ENCODE measurements at regions not wholly inside any gene's neighbourhood (a gene's known extent, or its start where the extent isn't known, plus 50 kb on each side); places are given as distances from the start of the nearest gene placed in this dataset.

DNA sequence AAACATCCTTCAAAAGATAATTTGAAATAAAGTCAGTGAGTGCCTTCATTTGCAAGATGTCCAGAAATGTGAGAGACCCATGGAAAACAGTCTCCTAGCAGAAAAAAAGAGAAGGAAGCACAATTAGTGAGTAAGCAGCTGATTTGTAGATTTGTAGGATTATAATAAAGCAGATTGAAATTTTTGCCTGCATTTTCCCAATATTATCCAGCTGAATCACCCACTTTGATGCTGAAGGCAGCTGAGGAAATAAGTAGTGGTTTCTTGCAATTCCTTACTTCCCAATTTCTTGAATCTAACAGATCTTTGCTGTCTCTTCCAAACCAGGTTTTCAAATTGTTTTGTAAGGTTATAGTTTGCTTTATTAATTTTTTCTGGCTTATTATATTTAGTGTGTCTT is 181.4 kb downstream of the GNAT3 start:
- TF ChIP-seq, protein P1, sequence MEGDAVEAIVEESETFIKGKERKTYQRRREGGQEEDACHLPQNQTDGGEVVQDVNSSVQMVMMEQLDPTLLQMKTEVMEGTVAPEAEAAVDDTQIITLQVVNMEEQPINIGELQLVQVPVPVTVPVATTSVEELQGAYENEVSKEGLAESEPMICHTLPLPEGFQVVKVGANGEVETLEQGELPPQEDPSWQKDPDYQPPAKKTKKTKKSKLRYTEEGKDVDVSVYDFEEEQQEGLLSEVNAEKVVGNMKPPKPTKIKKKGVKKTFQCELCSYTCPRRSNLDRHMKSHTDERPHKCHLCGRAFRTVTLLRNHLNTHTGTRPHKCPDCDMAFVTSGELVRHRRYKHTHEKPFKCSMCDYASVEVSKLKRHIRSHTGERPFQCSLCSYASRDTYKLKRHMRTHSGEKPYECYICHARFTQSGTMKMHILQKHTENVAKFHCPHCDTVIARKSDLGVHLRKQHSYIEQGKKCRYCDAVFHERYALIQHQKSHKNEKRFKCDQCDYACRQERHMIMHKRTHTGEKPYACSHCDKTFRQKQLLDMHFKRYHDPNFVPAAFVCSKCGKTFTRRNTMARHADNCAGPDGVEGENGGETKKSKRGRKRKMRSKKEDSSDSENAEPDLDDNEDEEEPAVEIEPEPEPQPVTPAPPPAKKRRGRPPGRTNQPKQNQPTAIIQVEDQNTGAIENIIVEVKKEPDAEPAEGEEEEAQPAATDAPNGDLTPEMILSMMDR (IDR thresholded peaks at IDR 0.05), result no peak
- Mint-ChIP-seq H3K4me1 (peaks cover 6% of the 10 kb centered on the region), H3K9me3 (peaks cover 19% of the 10 kb centered on the region), H3K36me3 (ENCODE audit: low read depth) (no peaks in the 10 kb centered on the region), H3K27me3 (ENCODE audit: low read depth, poor library complexity) (peaks cover 4% of the 10 kb centered on the region), H3K4me3 (no peak overlapping the region), H3K27ac (no peak overlapping the region)
- no peak for DNase-seq

DNA sequence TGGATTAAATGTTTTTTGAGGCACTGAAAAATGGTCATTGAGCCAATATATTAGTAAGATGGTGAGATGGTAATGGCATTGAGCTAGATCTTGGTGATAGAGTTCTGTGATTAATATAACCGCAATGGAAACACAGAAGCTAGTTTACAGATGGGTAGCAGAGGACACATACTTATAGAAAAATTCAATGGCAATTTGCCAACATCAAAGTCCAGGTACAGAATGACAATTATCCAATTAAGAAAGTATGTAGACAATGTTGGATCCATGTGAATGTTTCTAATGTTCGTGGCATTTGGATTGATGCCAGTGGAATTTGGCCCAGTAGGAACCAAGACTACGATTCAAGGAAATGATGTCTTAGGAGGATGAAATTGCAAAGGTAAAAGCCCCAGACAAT is 187.8 kb downstream of the GNAT3 start:
- no peaks in the 10 kb centered on the region for H3K4me1 Mint-ChIP-seq
- TF ChIP-seq, protein P1 (IDR thresholded peaks at IDR 0.05), result no peak
- DNase-seq, result no peak

DNA sequence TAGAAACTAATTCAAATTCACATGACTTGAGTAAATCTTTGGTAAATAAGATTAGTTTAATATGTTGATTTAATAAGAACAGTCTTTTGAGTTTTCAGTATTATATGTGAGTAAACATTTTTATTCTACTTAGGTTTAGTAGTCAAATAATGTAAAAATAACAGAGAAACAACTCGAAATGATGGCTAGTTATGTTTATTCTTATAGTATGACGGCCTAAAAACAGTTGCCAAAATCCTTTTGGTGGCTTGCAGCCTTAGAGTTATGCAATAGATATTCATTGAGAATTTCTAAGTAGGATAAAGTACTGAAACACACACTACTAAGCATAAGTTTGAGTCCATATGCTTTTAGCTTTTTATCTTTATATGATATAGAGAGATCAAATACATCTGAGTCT is 184.8 kb downstream of the GNAI1 start:
- TF ChIP-seq, protein P1 (IDR thresholded peaks at IDR 0.05), result no peak
- Mint-ChIP-seq H3K4me3 (no peak overlapping the region), H3K4me1 (no peaks in the 10 kb centered on the region), H3K9me3 (no peaks in the 10 kb centered on the region), H3K27ac (no peak overlapping the region), H3K27me3 (ENCODE audit: low read depth, poor library complexity) (peaks cover 6% of the 10 kb centered on the region), H3K36me3 (ENCODE audit: low read depth) (no peaks in the 10 kb centered on the region)
- no peak for DNase-seq

More for the DNA sequence above, 187.8 kb downstream of the GNAT3 start:
- Mint-ChIP-seq H3K36me3 (ENCODE audit: low read depth) (no peaks in the 10 kb centered on the region), H3K27me3 (ENCODE audit: low read depth, poor library complexity) (no peaks in the 10 kb centered on the region), H3K27ac (no peak overlapping the region), H3K9me3 (peaks cover 19% of the 10 kb centered on the region), H3K4me3 (no peak overlapping the region)

DNA sequence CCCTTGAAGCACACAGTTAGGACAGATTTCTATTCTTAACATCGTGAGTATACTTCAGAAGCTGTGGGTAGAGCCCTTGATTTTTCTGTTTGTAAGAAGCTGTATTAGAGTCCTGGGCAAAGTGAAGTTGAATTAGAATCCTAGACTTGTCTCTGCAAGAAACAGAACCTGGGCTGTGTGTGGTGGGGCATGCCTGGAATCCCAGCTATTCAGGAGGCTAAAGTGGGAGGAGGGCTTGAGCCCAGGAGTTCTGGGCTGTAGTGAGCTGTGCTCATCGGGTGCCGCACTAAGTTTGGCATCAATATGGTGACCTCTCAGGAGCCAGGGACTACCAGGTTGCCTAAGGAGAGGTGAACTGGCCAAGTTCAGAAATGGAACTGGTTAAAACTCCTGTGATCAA is 183.4 kb downstream of the GNAI1 start:
- H3K36me3 Mint-ChIP-seq (ENCODE audit: low read depth), result no peaks in the 10 kb centered on the region
- DNase-seq, result no peak
- H3K4me1 Mint-ChIP-seq, result no peaks in the 10 kb centered on the region
- peaks cover 6% of the 10 kb centered on the region for H3K27me3 Mint-ChIP-seq (ENCODE audit: low read depth, poor library complexity)
- H3K4me3 Mint-ChIP-seq, result no peak overlapping the region
- peak overlapping the region; percentile 6 for H3K27ac Mint-ChIP-seq
- H3K9me3 Mint-ChIP-seq, result no peaks in the 10 kb centered on the region
- TF ChIP-seq, protein P1 (IDR thresholded peaks at IDR 0.05), result no peak

DNA sequence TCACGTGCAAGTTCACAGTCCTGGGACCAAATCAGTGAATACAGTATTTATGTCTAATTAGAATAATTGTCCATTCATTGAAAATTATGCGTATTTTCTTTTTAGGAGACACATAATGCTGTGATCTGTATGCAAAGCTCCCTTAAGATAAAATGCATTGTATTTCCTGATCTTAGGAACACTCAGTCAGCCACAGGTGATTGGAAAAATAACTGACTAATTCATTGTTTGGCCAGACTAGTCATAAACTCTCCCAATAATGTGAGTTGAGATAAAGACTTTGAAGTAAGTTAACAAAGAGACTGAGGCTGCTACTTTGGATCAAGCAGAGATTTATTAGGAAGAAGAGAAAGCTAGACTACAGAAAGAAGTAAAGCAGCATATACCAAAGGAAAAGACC is 182.2 kb downstream of the GNAI1 start:
- TF ChIP-seq, protein P1 (IDR thresholded peaks at IDR 0.05), result no peak
- DNase-seq, result no peak
- H3K4me3 Mint-ChIP-seq, result no peak overlapping the region
- peaks cover 8% of the 10 kb centered on the region for H3K4me1 Mint-ChIP-seq
- no peaks in the 10 kb centered on the region for H3K9me3 Mint-ChIP-seq
- no peak overlapping the region for H3K27ac Mint-ChIP-seq
- H3K36me3 Mint-ChIP-seq (ENCODE audit: low read depth), result no peaks in the 10 kb centered on the region
- H3K27me3 Mint-ChIP-seq (ENCODE audit: low read depth, poor library complexity), result peaks cover 6% of the 10 kb centered on the region

DNA sequence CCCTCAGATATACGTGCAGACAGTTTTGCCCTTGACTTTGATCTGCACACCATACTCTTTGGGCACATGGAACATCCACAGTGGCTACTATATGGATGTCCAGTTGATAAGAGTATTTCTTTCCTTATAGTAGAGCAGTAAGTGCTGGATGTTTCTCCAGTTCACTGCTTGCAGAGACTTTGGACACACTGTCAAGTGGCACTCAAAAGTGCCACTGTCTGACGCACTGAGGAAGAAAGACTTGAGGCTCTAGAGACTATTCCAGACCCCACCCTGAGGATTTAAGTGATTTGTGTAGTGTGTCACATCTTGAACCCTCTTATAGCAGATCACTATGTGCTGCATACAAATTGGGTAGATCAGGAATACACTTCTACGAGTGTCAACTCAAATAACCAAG is 179.1 kb downstream of the GNAI1 start:
- H3K4me3 Mint-ChIP-seq, result no peak overlapping the region
- no peaks in the 10 kb centered on the region for H3K9me3 Mint-ChIP-seq
- no peak for DNase-seq
- no peaks in the 10 kb centered on the region for H3K36me3 Mint-ChIP-seq (ENCODE audit: low read depth)
- TF ChIP-seq, protein P1 (IDR thresholded peaks at IDR 0.05), result no peak
- peaks cover 8% of the 10 kb centered on the region for H3K4me1 Mint-ChIP-seq
- H3K27ac Mint-ChIP-seq, result no peak overlapping the region
- peaks cover 6% of the 10 kb centered on the region for H3K27me3 Mint-ChIP-seq (ENCODE audit: low read depth, poor library complexity)

Data from nephron progenitor cell (in vitro differentiated cells).